ENCODE measurements at regions not wholly inside any gene's neighbourhood (a gene's known extent, or its start where the extent isn't known, plus 50 kb on each side); places are given as distances from the start of the nearest gene placed in this dataset.

GRCh38 chr6:166026586-166027126 is 141.0 kb downstream of the TBXT start:
- H4K20me1 ChIP-seq (ENCODE audit: insufficient read depth, low read length): no peaks in the 10 kb centered on the region
- H3K27me3 ChIP-seq (ENCODE audit: control insufficient read depth in 2 of 2, insufficient read depth in 2 of 2, low read length in 2 of 2): no peaks in the 10 kb centered on the region
- H3K27ac ChIP-seq (ENCODE audit: low read depth in 1 of 2, low read length in 2 of 2): no peak overlapping the region
- H3K27me3 Mint-ChIP-seq (ENCODE audit: low read depth in 3 of 3): peaks cover 0 to 4% (median 2%) of the 10 kb centered on the region in 3 donors
- no peaks in the 10 kb centered on the region for H3K79me2 ChIP-seq (ENCODE audit: insufficient read depth, low read length)
- no peak for TF ChIP-seq CTCF (IDR thresholded peaks at IDR 0.05)
- no peak overlapping the region for H3K4me3 Mint-ChIP-seq
- no peaks in the 10 kb centered on the region for H3K4me1 ChIP-seq (ENCODE audit: control insufficient read depth in 1 of 2, insufficient read depth in 2 of 2, low read length in 2 of 2)
- no peak overlapping the region for H2AFZ ChIP-seq (ENCODE audit: insufficient read depth, low read depth, low read length, poor library complexity, severe bottlenecking)
- H3K9ac ChIP-seq (ENCODE audit: insufficient read depth, low read length, poor library complexity, severe bottlenecking): no peak overlapping the region
- DNase-seq: no peak
- H3K36me3 Mint-ChIP-seq: no peaks in the 10 kb centered on the region
- no peaks in the 10 kb centered on the region for H3K4me1 Mint-ChIP-seq
- no peak overlapping the region for H3K27ac Mint-ChIP-seq
- no peaks in the 10 kb centered on the region for H3K36me3 ChIP-seq (replicated peaks in 1 of 2; ENCODE audit: control insufficient read depth in 1 of 2, insufficient read depth in 2 of 2, low read length in 2 of 2)
- H3K4me2 ChIP-seq (replicated peaks; ENCODE audit: extremely low read depth, low read length, poor library complexity, severe bottlenecking): no peak overlapping the region
- no peaks in the 10 kb centered on the region for H3K9me3 ChIP-seq (replicated peaks in 1 of 2; ENCODE audit: control insufficient read depth in 1 of 2, insufficient read depth in 1 of 2, low read length in 2 of 2)
- no peak overlapping the region for H3K4me3 ChIP-seq (replicated peaks in 1 of 3; ENCODE audit: low read depth in 2 of 3, low read length in 3 of 3)
- peaks cover 0 to 5% (median 0%) of the 10 kb centered on the region in 7 donors for H3K9me3 Mint-ChIP-seq
- intact Hi-C loops (cut with micrococcal nuclease): no loop called here
- 89% methylated on average over 6 of the region's 8 CpGs for WGBS (ENCODE audit: insufficient coverage)

DNA sequence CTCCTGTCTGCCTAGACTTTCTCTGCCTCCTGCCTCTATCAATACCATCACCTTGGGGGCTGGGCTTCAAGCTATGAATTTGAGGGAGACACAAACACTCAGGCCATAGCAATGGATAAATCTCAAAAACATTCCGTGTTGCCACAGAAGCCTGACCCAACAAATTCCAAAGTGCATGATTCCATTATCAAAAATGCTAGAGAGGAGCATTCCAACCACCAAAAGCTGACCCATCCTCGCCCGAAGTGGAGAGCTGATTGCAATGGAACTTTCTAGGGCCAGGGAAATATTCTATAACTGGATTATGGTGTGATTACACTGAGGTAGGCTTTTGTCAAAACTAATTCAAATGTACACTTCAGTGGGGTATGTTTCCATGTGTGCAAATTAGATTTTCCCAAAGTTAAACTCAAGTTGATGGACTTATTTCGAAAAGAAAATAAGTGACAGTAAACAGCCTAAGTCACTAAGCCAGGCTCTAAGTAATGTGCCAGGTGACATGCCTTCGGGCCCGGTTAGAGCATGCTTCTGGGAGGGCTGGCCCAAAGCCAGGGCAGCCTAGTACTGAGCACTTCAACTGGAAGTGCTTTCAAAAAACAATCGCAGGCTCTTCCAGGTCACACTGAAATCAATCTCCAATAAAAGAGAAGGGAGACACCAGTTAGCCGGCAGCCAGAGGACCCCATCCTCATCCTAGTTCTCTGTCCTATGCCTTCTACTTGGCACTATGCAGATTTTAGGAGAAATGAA is 142.3 kb downstream of the TBXT start:
- no peak overlapping the region for H3K27ac Mint-ChIP-seq
- Histone ChIP-seq H3K4me1 (ENCODE audit: control insufficient read depth in 1 of 2, insufficient read depth in 2 of 2, low read length in 2 of 2) (no peaks in the 10 kb centered on the region), H4K20me1 (ENCODE audit: insufficient read depth, low read length) (no peaks in the 10 kb centered on the region), H3K79me2 (ENCODE audit: insufficient read depth, low read length) (no peaks in the 10 kb centered on the region), H3K9me3 (replicated peaks in 1 of 2; ENCODE audit: control insufficient read depth in 1 of 2, insufficient read depth in 1 of 2, low read length in 2 of 2) (no peaks in the 10 kb centered on the region), H3K4me3 (replicated peaks in 1 of 3; ENCODE audit: low read depth in 2 of 3, low read length in 3 of 3) (no peak overlapping the region), H3K27me3 (ENCODE audit: control insufficient read depth in 2 of 2, insufficient read depth in 2 of 2, low read length in 2 of 2) (no peaks in the 10 kb centered on the region), H3K36me3 (replicated peaks in 1 of 2; ENCODE audit: control insufficient read depth in 1 of 2, insufficient read depth in 2 of 2, low read length in 2 of 2) (no peaks in the 10 kb centered on the region), H3K4me2 (replicated peaks; ENCODE audit: extremely low read depth, low read length, poor library complexity, severe bottlenecking) (no peak overlapping the region), H2AFZ (ENCODE audit: insufficient read depth, low read depth, low read length, poor library complexity, severe bottlenecking) (no peak overlapping the region), H3K9ac (ENCODE audit: insufficient read depth, low read length, poor library complexity, severe bottlenecking) (no peak overlapping the region), H3K27ac (ENCODE audit: low read depth in 1 of 2, low read length in 2 of 2) (no peak overlapping the region)
- no peak overlapping the region for H3K4me3 Mint-ChIP-seq
- intact Hi-C loops (cut with micrococcal nuclease): no loop called here
- peaks cover 0 to 6% (median 3%) of the 10 kb centered on the region in 7 donors for H3K9me3 Mint-ChIP-seq
- 83% methylated on average over 3 of the region's 8 CpGs for WGBS (ENCODE audit: insufficient coverage)
- peaks cover 0 to 4% (median 1%) of the 10 kb centered on the region in 3 donors for H3K27me3 Mint-ChIP-seq (ENCODE audit: low read depth in 3 of 3)
- no peaks in the 10 kb centered on the region for H3K36me3 Mint-ChIP-seq
- no peaks in the 10 kb centered on the region for H3K4me1 Mint-ChIP-seq
- TF ChIP-seq CTCF (IDR thresholded peaks at IDR 0.05): no peak
- DNase-seq: no peak
